Smooth muscle cell (in vitro differentiated cells): ENCODE measurements at regions not wholly inside any gene's neighbourhood (a gene's known extent, or its start where the extent isn't known, plus 50 kb on each side); places are given as distances from the start of the nearest gene placed in this dataset.

Experiments used
- DNase-seq: peaks from one replicate; lab custom pipeline; 2025; ENCODE audit not compliant: unreplicated experiment; lab: John Stamatoyannopoulos, UW
- H2AFZ ChIP-seq: fragments of 200-600 bp; sonication (generic); 2 replicates; pipeline ENCODE4 v1.6.0; 2016; ENCODE audit warnings: antibody characterized with exemption, low read depth, mild to moderate bottlenecking
- H3F3A ChIP-seq: fragments of 200-600 bp; sonication (generic); 2 replicates; pipeline ENCODE4 v1.6.0; 2017; ENCODE audit warnings: antibody characterized with exemption, low read depth
- H3K27ac ChIP-seq: fragments of 200-600 bp; sonication (generic); 2 replicates; pipeline ENCODE4 v1.5.1; 2016; ENCODE audit warnings: low read depth, mild to moderate bottlenecking
- H3K27me3 ChIP-seq: fragments of 200-600 bp; sonication (generic); 2 replicates; pipeline ENCODE4 v1.6.1; 2016; ENCODE audit warnings: low read depth, mild to moderate bottlenecking
- H3K36me3 ChIP-seq: fragments of 200-600 bp; sonication (generic); 2 replicates; pipeline ENCODE4 v1.5.1; 2016; ENCODE audit warnings: low read depth
- H3K4me1 ChIP-seq: fragments of 200-600 bp; sonication (generic); 2 replicates; pipeline ENCODE4 v1.5.1; 2016; ENCODE audit warnings: low read depth
- H3K4me2 ChIP-seq: fragments of 200-600 bp; sonication (generic); 2 replicates; pipeline ENCODE4 v1.6.0; 2016; ENCODE audit warnings: mild to moderate bottlenecking
- H3K4me3 ChIP-seq: fragments of 200-600 bp; sonication (generic); 2 replicates; pipeline ENCODE4 v1.5.1; 2016; ENCODE audit warnings: mild to moderate bottlenecking
- H3K79me2 ChIP-seq: fragments of 200-600 bp; sonication (generic); 2 replicates; pipeline ENCODE4 v1.6.0; 2016; ENCODE audit warnings: low read depth, mild to moderate bottlenecking
- H3K9ac ChIP-seq: fragments of 200-600 bp; sonication (generic); 2 replicates; pipeline ENCODE4 v1.6.0; 2016; ENCODE audit warnings: low read depth
- H3K9me3 ChIP-seq: fragments of 200-600 bp; sonication (generic); replicated peaks from 2 replicates; pipeline ENCODE4 v1.5.1; 2016; ENCODE audit warnings: low read depth
- H4K20me1 ChIP-seq: fragments of 200-600 bp; sonication (generic); 2 replicates; pipeline ENCODE4 v1.6.0; 2016; ENCODE audit warnings: low read depth
- CTCF ChIP-seq: fragments of 200-600 bp; sonication (generic); IDR thresholded peaks from 2 replicates; pipeline ENCODE4 v1.5.1; 2017; ENCODE audit warnings: borderline replicate concordance, mild to moderate bottlenecking, antibody characterized with exemption; ENCODE audit not compliant: insufficient read depth, poor library complexity, severe bottlenecking
- WGBS: methylation state at CpG from one replicate; pipeline ENCODE4 v1.1.7; 2016; ENCODE audit warnings: low lambda C conversion rate; 5-methylcytosine and 5-hydroxymethylcytosine counted together

GRCh38 chr3:34238407-34238806, 440.0 kb downstream of the PDCD6IP start:
- no peak overlapping the region for H3K4me2 ChIP-seq
- WGBS, result 96% methylated on average over 1 of the region's 1 CpG
- no peaks in the 10 kb centered on the region for H4K20me1 ChIP-seq
- no peak overlapping the region for H3K4me3 ChIP-seq
- H3K27me3 ChIP-seq, result no peaks in the 10 kb centered on the region
- H3K79me2 ChIP-seq, result no peaks in the 10 kb centered on the region
- H3K9me3 ChIP-seq, result no peaks in the 10 kb centered on the region
- H3K9ac ChIP-seq, result no peak overlapping the region
- H2AFZ ChIP-seq, result no peak overlapping the region
- H3K4me1 ChIP-seq, result no peaks in the 10 kb centered on the region
- no peaks in the 10 kb centered on the region for H3F3A ChIP-seq
- no peaks in the 10 kb centered on the region for H3K36me3 ChIP-seq
- no peak overlapping the region for H3K27ac ChIP-seq
- TF ChIP-seq CTCF, result no peak
- no peak for DNase-seq

GRCh38 chr3:34239287-34239686, 440.9 kb downstream of the PDCD6IP start:
- no peaks in the 10 kb centered on the region for H3K36me3 ChIP-seq
- no peak for TF ChIP-seq CTCF
- H2AFZ ChIP-seq, result no peak overlapping the region
- no peaks in the 10 kb centered on the region for H3K4me1 ChIP-seq
- DNase-seq, result no peak
- H4K20me1 ChIP-seq, result no peaks in the 10 kb centered on the region
- H3K79me2 ChIP-seq, result no peaks in the 10 kb centered on the region
- H3K9ac ChIP-seq, result no peak overlapping the region
- 93% methylated on average over 4 of the region's 4 CpGs for WGBS
- H3K27ac ChIP-seq, result no peak overlapping the region
- no peaks in the 10 kb centered on the region for H3K27me3 ChIP-seq
- no peaks in the 10 kb centered on the region for H3K9me3 ChIP-seq
- no peak overlapping the region for H3K4me2 ChIP-seq
- H3K4me3 ChIP-seq, result no peak overlapping the region
- H3F3A ChIP-seq, result no peaks in the 10 kb centered on the region

- TF ChIP-seq CTCF, result no peak
Measured at GRCh38 chr3:34239875-34240274, 441.4 kb downstream of the PDCD6IP start.

GRCh38 chr3:34247401-34247800, 449.0 kb downstream of the PDCD6IP start:
- no peak overlapping the region for H3K9ac ChIP-seq
- H3K4me2 ChIP-seq, result no peak overlapping the region
- H4K20me1 ChIP-seq, result no peaks in the 10 kb centered on the region
- H3K27me3 ChIP-seq, result no peaks in the 10 kb centered on the region
- 85% methylated on average over 1 of the region's 1 CpG for WGBS
- TF ChIP-seq CTCF, result no peak
- no peak overlapping the region for H3K27ac ChIP-seq
- no peaks in the 10 kb centered on the region for H3K9me3 ChIP-seq
- no peak overlapping the region for H2AFZ ChIP-seq
- no peak for DNase-seq
- H3K4me3 ChIP-seq, result no peak overlapping the region
- no peaks in the 10 kb centered on the region for H3K36me3 ChIP-seq
- H3K79me2 ChIP-seq, result no peaks in the 10 kb centered on the region
- no peaks in the 10 kb centered on the region for H3K4me1 ChIP-seq
- H3F3A ChIP-seq, result no peaks in the 10 kb centered on the region

More at GRCh38 chr3:34239875-34240274, 441.4 kb downstream of the PDCD6IP start:
- Histone ChIP-seq H3K79me2 (no peaks in the 10 kb centered on the region), H3K36me3 (no peaks in the 10 kb centered on the region), H3K4me1 (no peaks in the 10 kb centered on the region), H3K27me3 (no peaks in the 10 kb centered on the region), H3K4me3 (no peak overlapping the region), H3K27ac (no peak overlapping the region), H4K20me1 (no peaks in the 10 kb centered on the region), H3K9ac (no peak overlapping the region), H2AFZ (no peak overlapping the region), H3K9me3 (no peaks in the 10 kb centered on the region), H3F3A (no peaks in the 10 kb centered on the region), H3K4me2 (no peak overlapping the region)
- DNase-seq, result no peak
